ACHN (cell line): ENCODE measurements at regions not wholly inside any gene's neighbourhood (a gene's known extent, or its start where the extent isn't known, plus 50 kb on each side); places are given as distances from the start of the nearest gene placed in this dataset.
"Not testable (repeated sequence)": the region's sequence is repeated elsewhere in the genome, so short reads cannot be mapped to it uniquely, and the experiment has no call there.

ENCODE experiments used
- DNase-seq: peaks from one replicate; pipeline ENCODE4 v3.0.0-alpha.2; 2015
- in situ Hi-C: cut with HindIII; loops from 2 replicates; pipeline ENCODE4 v1.10.0; 2017; ENCODE audit warnings: low sequenced_read_pairs, low pct_ligation_motif_present, low pct_unique_long_range_greater_than_20kb

DNA sequence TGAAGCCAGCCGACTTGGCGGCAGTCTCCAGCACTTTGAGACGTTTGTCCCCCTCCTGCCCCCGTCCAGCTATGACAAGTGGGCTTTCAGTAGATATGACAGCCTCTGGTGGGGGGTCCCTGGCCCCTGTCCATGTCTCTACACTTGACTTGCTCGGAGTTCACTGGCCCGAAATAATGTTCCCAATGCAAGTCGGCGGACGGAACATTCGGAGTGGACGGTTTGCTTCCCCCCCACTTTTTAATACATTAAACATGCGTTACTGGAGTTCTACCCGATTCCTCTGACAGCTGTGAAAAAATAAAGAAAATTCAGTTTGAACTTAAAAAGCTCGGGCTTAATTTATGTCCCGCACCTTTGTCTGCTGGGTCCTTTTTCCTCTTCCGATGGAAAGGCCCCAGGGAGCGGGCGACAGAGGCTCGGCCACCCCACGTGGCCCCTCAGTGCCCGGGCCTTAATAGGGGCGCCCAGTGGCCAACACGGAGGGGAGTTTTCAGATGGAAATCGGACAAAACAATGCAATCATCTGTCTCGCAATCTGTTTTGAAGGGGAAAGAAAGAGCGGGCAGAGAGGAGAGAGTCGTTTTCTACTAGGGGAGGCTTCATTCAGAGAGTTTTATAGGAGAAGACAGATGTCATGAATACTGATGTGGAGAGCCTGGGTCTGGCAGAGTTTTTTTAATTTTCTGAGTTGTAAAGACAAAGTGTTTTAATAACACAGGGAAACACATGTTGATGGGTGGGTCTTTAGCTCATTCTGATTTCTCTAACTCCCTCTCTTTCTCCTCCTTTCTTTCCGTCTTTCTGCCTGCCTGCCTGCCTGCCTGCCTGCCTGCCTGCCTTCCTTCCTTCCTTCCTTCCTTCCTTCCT is 50.2 kb downstream of the SMIM38 start:
- no peak for DNase-seq
- in situ Hi-C loops, result no loop called here

DNA sequence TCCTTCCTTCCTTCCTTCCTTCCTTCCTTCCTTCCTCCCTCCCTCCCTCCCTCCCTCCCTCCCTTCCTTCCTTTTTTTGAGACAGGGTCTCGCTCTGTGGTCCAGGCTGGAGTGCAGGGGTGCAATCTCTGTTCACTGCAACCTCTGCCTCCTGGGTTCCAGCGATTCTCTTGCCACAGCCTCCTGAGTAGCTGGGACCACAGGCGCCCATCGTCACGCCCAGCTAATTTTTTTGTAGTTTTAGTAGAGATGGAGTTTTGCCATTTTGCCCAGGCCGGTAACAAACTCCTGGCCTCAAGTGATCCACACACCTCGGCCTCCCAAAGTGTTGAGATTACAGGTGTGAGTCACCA is 50.9 kb downstream of the SMIM38 start:
- DNase-seq, in situ Hi-C loops: not testable (repeated sequence)

DNA sequence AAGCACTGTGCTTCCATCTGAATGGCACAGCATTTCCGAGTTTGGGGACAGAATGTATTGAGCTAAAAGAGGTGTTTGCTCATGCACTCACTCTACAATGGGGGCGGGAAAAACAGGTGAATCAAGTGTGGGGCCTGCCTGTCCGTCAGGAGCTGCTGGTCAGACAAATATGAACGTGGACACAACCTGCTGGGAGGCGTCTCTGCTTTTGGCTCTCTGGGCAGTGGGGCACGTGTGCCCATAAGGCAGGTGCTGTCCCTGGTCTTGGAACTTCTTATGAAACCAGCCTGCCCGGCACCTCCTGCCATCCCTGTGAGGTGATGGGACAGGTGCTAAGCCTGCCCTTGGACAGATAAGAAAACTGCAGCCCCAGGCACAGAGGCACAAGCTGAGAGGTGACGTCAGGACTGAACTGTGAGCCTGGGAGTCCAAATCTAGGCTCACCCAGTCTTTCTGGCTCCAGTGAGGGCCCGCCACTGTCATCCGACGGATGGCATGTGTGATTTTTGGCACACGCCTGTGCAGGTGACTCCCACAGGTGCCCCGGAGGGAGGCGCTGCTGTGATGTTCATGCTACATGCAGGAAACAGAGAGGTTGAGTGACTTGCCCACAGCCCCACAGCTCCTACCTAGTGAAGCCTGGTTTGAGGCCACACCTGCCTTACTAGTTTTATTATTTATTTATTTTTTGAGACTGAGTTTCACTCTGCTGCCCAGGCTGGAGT is 51.6 kb downstream of the SMIM38 start:
- in situ Hi-C loops, result no loop called here
- no peak for DNase-seq

DNA sequence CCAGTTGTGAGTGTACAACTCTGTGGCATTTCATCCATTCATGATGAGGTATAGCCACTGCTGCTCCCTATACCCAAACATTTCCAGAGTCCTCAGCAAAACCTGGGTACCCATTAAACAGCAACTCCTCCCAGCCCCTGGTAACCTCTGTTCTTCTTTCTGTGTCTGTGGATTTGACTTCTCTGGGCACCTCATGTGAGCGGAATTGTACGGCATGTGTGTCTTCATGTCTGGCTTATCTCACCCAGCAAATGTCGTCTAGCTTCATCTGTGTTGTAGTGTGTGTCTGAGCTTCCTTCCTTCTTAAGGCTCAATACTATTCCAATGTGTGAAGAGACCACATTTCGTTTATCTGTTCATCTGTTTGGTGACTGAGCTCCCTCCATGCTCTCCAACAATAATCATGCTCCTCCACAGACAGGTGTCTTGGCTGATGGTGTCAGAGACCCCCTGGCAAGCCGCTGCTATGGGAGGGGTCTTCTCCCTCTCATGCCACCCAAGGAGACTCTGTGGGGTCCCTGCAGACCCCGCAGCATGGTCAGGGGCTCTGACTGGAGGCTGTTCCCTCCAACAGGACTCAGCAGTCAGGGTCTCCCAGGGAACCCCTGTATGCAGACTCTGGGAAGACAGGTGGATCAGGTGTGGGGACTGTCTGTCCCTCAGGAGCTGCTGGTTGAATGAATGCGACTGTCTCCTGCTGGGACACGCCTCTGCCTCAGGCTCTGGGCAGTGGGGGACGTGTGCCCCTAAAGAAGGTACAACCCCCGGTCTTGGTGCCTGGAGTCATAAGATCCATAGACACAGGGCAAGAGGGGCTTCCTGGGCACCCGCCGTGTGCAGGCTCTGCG is 52.7 kb downstream of the SMIM38 start:
- in situ Hi-C loops, result no loop called here
- no peak for DNase-seq

DNA sequence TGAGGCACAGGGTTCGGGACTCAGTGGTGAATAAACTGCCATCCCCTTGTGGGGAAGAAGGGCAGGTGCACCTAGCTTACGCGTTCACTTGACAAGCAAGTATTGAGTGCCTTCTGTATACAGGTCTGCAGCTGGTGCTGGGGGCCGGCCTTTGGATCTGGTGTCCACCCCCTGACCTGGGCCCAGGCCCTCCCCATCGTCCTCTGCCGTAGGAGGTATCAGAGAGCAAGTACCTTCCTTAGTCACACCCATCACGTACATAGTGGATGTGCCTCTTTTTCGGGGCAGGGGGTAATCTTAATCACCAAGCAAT is 53.3 kb downstream of the SMIM38 start:
- no peak for DNase-seq
- in situ Hi-C loops, result no loop called here

DNA sequence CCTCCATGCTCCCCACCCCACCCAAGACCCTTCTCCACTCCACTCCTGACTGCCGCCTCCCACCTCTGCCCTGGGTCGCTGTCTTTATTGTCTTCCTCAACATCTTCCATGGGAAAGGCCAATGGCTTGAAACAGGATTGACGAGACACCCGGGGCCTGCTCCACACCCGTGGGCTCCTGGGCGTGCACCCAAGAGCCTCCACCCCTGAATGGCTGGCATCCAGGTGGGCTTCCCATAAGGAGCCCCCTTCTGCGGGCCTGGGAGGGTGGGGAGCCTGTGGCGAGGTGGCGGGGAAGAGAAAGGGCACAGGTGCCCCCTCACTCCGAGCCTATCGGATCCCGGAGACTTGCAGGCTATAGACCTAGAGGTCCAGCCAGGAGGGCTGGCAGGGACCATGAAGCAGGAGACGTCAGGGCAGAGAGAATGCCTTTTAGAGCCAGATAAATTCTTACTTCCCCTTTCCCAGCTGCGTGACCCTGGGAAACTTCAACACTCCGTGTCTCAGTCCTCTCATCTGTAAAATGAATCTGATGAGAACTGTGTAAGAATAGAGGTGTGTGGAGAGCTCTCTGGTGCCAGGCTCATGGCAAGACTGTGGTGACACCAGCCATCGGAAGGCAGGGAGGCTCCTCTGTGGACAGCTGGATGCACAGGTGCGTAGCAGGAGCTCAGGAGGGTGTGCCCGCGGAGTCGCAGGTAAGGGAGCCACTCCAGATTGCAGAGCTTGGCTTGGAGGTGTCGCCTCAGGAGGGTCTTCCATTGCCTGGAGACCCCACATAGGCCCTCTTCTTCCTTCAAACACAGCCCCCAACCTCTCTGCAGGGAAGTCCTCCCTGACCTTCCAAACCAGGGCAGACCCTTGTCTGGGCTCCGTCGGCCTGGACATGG is 53.9 kb downstream of the SMIM38 start:
- in situ Hi-C loops, result no loop called here
- DNase-seq, result no peak

DNA sequence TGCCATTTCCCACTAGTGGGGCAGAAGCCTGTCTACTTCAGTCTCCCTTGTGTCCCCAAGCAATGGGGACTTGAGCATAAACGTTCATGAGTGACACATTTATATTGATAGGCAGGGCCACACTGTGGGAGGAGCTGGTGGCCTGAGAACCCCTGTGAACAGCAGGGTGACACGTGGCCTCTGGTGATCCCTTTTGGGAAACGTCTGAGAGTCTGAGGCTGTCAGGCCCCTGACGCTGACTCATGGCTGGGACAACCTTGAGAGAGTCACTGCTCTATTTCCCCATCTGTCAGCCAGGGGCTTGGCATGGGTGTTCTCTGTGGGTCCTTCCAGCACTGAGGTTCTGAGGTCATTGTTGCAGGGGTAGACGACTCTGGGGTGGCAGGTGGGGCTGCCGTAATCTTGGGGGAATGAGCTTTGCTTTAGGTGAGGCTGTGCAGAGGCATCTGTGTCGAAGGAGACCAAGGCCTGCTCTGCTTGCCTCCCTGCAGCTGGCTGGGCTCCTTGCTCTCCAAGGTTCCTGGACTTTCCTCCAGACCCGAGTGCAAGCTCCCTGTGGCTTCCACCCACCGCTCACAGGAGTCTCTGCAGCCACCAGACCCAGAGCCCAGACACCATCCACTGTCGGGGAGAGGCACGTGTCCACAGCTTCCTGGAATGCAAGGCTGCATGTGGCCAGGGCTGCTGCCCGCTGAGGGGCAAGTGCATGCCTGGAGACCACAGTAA is 54.7 kb downstream of the SMIM38 start:
- in situ Hi-C loops, result no loop called here
- DNase-seq, result no peak

DNA sequence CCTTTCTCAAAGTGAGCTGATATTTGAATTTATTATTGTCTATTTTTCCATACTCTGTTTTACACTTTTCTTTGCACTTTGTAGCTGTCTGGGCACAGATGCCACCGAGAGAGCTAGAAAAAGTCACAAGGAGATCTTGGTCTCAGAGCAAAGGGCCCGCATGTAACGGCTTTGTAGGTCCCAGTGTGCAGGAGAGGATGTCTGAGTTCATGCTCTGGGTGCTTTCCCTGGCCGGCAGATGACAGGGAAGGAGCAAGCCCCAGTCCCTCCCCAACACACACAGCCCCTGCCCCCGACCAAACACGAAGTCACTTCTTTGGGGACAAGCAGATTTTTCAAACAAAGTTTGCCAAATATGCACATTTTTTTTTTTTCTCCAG is 55.8 kb downstream of the SMIM38 start:
- no peak for DNase-seq
- in situ Hi-C loops, result no loop called here

DNA sequence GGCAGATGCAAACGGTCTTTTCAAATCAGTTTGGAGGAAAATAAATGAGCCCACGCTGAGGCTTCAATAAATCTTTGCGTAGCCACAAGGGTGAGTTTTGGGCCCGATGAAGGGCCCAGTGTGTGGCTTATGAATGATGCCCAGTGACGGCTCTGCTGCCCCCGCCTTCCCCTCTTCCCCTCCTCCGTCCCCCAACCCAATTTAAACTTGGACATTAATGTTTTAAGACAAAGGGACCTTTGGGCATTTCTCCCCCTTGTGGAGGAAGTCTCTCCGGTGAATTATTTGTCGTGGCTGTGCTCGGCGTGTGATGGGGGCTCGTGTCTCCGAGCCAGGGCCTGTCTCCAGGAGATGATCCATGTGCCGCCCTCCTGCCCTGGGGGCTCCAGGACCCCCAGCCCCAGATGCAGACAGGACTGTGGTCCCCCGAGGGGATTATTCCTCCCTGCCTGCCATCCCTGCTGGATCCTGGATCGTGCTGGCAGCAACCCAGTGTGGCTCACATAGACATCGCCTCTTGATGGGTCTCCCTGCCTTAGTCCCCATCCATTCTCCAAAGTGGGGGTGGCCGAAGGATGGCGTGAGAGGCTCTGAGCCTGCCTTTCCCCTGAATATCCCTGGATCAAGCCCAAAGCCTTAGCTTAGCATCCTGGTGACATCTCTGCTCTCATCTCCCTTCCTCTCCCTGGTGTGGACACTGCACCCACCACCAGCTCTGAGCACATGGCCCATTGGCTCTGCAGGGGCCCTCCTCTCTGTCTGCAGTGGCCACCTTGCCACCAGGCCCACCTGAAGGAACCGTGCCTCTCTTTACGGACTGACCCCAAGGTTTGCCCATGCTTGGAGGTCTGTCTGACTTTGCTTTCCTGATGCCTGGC is 56.4 kb downstream of the SMIM38 start:
- DNase-seq, result no peak
- in situ Hi-C loops, result no loop called here

DNA sequence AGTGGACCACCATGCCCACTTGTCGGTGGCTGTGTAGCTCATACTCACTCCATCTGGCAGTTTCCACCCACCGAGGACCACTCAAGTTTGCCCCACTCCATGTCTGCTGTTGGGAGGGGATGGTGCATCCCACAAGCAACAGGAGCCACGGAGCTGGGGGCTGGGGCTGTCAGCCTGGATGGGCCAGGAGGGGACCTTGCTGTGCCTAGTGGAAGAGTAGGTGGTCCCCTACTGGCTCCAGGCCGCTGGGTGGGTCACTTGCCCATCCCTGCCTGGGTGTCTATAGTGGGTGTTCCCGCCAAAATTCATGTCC is 57.0 kb downstream of the SMIM38 start:
- in situ Hi-C loops, result no loop called here
- DNase-seq, result no peak

DNA sequence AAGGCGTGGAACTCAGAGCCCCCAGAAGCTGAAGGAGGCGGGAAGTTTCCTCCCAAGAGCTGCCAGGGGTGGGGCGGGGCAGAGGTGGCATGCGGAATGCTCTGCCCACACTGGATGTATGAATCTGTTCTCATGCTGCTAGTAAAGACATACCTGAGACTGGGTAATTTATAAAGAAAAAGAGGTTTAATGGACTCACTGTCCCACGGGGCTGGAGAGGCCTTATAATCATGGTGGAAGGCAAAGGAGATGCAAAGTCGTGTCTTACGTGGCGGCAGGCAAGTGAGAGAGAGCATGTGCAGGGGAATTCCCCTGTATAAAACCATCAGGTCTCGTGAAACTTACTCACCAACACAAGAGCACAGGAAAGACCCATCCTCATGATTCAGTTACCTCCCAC is 57.6 kb downstream of the SMIM38 start:
- in situ Hi-C loops, result no loop called here
- DNase-seq, result no peak

DNA sequence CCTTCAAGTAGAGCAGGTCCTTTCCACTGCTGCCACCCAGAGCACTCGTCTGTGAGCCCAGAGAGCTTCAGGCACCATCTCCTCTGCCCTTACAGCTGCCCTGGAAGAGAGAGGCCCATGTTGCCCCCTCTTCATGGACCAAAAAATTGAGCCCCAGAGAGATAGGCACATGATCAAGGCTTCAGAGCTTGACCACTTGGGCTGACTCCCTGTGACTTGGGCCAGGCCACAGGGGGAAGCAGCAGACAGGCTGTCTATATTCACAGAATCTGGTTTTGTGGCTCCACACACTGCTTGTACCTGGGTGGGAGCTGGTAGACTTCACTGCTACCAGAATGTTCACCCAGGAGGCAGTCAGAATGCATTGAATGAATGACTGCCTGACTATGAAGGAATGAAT is 58.2 kb downstream of the SMIM38 start:
- in situ Hi-C loops, result no loop called here
- DNase-seq, result no peak

DNA sequence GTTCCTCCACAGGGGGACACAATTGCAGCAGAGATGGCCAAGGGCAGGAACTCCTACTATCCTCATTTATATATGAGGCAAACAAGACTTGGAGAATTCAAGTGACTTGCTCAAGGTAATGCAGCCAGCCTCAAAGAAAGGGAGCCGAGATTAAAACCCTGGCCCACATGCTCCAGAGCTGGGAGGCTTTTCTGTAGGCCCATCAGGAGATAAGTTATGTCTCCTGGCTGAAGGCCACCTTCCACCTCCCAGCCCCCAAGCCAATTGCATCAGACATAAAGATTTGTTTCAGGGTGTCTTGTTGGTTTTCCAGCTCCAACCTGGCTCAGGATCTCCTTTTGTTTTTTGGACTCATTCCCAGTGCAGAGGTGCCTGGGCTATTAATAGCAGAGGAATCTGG is 59.5 kb downstream of the SMIM38 start:
- in situ Hi-C loops, result no loop called here
- DNase-seq, result no peak

DNA sequence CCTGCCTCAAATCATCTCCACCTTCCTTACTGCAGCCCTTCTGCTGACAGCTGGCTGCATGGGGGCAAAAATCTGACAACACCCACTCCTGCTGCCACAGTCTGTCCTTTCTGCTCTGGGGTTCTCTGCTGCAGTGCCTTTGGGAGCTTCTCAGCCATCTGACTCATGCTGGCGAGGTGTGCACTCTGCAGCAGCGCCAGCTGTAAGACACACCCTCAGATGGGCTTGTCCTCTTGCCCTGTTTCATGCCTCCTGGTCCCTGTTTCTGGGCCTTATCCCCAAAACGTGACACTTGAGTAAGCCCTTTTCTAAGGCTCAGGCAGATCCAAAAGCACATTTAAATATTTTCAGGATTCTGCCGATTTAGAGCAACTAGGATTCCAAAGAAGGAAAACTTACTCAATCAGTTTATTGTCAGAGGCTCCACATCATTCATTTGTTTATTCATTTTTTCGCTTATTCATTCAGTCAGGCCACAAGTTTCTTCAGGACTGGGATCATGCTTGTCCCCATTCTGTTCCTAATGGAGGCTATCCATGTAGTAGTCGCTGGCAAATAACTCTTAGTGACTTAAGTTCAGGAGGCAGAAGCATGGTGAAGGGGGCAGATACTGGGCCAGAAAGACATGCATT is 60.2 kb downstream of the SMIM38 start:
- in situ Hi-C loops, result no loop called here
- no peak for DNase-seq

DNA sequence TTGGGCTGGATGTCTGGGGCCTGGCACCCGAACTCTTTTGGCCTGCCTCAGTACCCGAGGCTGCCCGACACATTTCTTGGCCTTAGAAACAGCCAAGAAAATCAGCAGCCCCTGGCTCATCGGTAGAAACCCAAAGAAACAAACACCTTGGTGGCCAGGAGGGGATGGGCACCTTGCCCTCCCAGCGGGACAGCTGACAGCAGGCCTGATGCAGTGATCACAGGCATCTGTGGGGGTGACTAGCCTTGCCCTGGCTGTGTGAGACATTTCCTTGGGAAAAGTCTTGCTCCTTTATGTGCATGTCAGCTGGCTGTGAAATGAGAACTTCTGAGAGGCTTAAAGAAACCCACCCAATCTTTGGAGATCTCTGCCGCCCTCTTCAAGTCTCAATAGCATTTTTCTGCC is 60.9 kb downstream of the SMIM38 start:
- in situ Hi-C loops, result no loop called here
- DNase-seq, result no peak

DNA sequence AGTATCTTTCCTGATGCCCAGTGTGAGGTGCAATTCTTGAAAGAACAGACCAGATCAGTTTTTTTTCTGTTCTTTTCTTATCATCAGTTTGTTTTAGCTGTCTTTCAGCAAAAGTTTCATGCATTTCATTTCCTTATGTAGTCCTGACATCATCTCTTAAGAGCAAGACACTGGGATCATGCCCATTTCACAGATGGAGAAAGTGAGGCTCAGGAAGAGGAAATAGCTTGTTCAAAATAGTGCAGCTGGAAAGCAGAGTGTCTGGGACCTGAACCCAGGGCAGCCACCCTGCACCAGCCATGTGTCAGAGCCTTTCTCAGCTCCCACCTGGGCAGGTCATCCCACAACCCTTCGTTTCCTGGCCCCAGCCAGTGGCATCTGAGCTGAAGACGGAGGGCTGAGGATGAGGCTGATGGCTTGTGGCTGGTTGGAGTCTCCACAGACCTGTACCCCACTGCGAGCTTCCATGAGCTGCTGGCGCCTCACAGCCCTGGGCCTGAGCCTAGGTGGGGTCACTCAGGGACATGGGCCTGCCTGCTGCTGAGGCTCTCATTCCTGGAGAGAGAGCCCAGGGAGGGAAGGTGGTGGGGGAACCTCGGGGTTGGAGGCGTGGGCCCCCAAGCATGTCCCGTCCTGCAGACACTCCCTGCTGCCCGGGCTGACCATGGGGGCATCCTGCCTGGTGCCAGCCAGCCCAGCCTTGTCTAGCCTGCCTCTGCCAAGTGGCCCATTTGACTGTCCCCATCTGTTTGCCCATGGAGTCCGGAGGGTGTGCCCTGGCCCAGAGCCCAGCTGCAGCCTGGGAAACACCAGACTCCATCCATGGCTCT is 61.8 kb downstream of the SMIM38 start:
- DNase-seq, result no peak
- in situ Hi-C loops, result no loop called here
